ENCODE measurements at regions not wholly inside any gene's neighbourhood (a gene's known extent, or its start where the extent isn't known, plus 50 kb on each side); places are given as distances from the start of the nearest gene placed in this dataset.
"Not testable (repeated sequence)": the region's sequence is repeated elsewhere in the genome, so short reads cannot be mapped to it uniquely, and the experiment has no call there.

- H3K4me3 Mint-ChIP-seq = no peak overlapping the region
- H3K9me3 Mint-ChIP-seq = peaks cover 3% of the 10 kb centered on the region
- no peaks in the 10 kb centered on the region for H3K36me3 Mint-ChIP-seq (ENCODE audit: low read depth)
- no peaks in the 10 kb centered on the region for H3K27me3 Mint-ChIP-seq
- H3K4me1 Mint-ChIP-seq (ENCODE audit: low read depth) = no peaks in the 10 kb centered on the region
- no peak overlapping the region for H3K27ac Mint-ChIP-seq
- DNase-seq = no peak
Measured at GRCh38 chr18:42513441-42513840, 558.4 kb downstream of the PIK3C3 start.

DNA sequence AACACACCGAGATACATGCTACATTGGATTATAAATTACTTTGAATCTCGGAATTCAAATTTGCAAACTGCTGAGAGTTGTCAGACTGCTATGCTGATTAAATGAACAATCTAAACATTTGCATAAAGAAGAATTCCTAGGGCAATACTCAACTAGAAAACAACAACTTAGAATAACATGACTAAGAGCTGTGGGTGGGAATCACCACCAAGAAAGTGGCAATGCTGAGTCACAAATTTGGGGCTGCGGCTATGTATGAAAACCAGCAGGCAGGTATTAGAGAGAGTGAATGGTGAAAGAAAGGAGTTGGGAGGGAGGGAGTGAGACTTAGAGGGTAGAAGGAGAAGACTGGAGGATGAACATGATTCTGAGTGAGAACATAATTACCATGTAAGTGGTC, 559.5 kb downstream of the PIK3C3 start:
- Mint-ChIP-seq H3K27ac (no peak overlapping the region), H3K4me1 (ENCODE audit: low read depth) (no peaks in the 10 kb centered on the region), H3K27me3 (no peaks in the 10 kb centered on the region), H3K9me3 (peaks cover 3% of the 10 kb centered on the region), H3K4me3 (no peak overlapping the region), H3K36me3 (ENCODE audit: low read depth) (no peaks in the 10 kb centered on the region)
- no peak for DNase-seq

- no peaks in the 10 kb centered on the region for H3K36me3 Mint-ChIP-seq (ENCODE audit: low read depth)
- H3K9me3 Mint-ChIP-seq = peaks cover 5% of the 10 kb centered on the region
- no peak overlapping the region for H3K27ac Mint-ChIP-seq
- H3K4me1 Mint-ChIP-seq (ENCODE audit: low read depth) = no peaks in the 10 kb centered on the region
- H3K27me3 Mint-ChIP-seq = no peaks in the 10 kb centered on the region
- H3K4me3 Mint-ChIP-seq = no peak overlapping the region
- DNase-seq = no peak
Measured at GRCh38 chr18:42517896-42518295, 562.9 kb downstream of the PIK3C3 start.

DNA sequence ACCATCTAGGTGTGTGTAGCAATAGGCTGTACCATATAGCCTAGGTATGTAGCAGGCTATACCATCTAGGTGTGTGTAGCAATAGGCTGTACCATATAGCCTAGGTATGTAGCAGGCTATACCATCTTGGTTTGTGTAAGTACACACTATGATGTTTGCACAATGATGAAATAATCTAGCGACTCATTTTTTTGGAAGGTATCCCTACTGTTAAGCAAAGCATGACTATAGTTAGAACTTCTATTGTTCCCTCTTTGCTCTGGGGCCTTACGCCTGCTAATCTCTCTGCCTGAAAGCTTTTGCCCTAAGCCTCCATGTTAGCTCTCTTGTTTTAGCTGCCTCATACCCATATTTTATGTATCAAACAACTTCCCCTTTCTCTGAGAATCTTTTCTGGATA, 563.3 kb downstream of the PIK3C3 start:
- DNase-seq; H3K9me3 Mint-ChIP-seq; H3K4me1 Mint-ChIP-seq (ENCODE audit: low read depth); H3K27me3 Mint-ChIP-seq; H3K27ac Mint-ChIP-seq; H3K4me3 Mint-ChIP-seq; H3K36me3 Mint-ChIP-seq (ENCODE audit: low read depth): not testable (repeated sequence)

- peaks cover 5% of the 10 kb centered on the region for H3K9me3 Mint-ChIP-seq
- no peak for DNase-seq
- H3K4me3 Mint-ChIP-seq = no peak overlapping the region
- H3K36me3 Mint-ChIP-seq (ENCODE audit: low read depth) = no peaks in the 10 kb centered on the region
- H3K27me3 Mint-ChIP-seq = no peaks in the 10 kb centered on the region
- no peak overlapping the region for H3K27ac Mint-ChIP-seq
- no peaks in the 10 kb centered on the region for H3K4me1 Mint-ChIP-seq (ENCODE audit: low read depth)
Measured at GRCh38 chr18:42520138-42520537, 565.1 kb downstream of the PIK3C3 start.

DNA sequence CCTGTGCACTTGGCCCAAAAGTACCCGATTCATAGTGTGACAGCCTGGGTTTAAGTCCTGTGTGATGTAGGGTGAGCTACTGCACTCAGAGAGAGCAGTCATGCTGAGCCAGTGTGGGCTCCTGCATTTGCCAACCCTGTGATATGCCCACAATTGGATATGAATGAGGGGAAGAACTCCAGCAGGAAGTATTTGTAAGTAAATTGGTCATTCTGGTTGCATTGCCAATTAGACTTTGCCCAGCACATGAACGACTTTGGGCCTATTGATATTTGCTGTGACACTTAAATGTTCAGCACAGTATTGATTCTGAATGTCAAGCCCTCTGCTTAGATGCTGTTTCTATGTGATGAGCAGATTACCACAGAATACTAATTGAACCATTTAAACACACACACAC, 570.9 kb downstream of the PIK3C3 start:
- no peaks in the 10 kb centered on the region for H3K27me3 Mint-ChIP-seq
- peaks cover 3% of the 10 kb centered on the region for H3K9me3 Mint-ChIP-seq

DNA sequence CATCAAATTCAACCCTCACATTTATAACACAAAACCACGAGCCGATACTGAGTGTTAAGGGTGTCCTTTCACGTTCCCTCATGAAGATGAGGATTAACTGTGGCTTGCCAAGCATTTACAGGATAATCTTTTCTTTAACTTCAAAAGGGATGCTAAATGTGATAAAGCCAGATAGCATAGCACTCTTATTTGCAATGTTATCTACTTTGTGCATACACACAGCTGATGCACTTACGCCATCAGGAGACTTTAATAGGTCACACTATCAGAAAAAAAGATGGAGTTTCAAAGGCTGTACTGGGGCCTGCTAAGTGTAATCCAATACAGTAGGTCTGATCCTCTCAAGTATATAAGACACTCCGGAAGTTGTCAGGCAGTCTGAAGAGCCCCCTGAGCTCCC, 572.7 kb downstream of the PIK3C3 start:
- Mint-ChIP-seq H3K27me3 (no peaks in the 10 kb centered on the region), H3K36me3 (ENCODE audit: low read depth) (no peaks in the 10 kb centered on the region), H3K9me3 (no peaks in the 10 kb centered on the region), H3K4me3 (no peak overlapping the region), H3K27ac (no peak overlapping the region), H3K4me1 (ENCODE audit: low read depth) (no peaks in the 10 kb centered on the region)
- DNase-seq = no peak

More for the DNA sequence above, 570.9 kb downstream of the PIK3C3 start:
- DNase-seq = no peak
- H3K27ac Mint-ChIP-seq = no peak overlapping the region
- no peak overlapping the region for H3K4me3 Mint-ChIP-seq
- H3K4me1 Mint-ChIP-seq (ENCODE audit: low read depth) = no peaks in the 10 kb centered on the region
- H3K36me3 Mint-ChIP-seq (ENCODE audit: low read depth) = no peaks in the 10 kb centered on the region

DNA sequence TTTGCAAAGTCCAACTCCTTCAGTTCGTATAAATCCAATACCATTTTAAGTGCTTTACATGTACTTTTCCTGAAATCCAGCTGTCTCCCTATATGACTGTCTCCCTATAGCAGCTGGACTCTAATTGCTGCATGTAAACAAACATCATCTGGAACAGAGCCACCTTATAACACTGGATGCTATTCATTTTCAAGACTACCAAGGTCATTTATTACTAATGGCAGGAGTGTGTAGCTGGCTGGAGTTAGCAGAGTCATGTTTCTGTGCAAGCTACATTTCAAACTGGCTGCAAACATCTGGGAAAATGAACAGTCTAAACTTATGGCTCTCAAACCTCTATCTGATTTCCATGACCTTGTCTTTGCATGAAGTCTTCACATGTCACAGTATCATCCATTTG, 575.2 kb downstream of the PIK3C3 start:
- no peaks in the 10 kb centered on the region for H3K36me3 Mint-ChIP-seq (ENCODE audit: low read depth)
- H3K4me1 Mint-ChIP-seq (ENCODE audit: low read depth) = no peaks in the 10 kb centered on the region
- no peaks in the 10 kb centered on the region for H3K27me3 Mint-ChIP-seq
- no peak overlapping the region for H3K4me3 Mint-ChIP-seq
- no peak for DNase-seq
- H3K27ac Mint-ChIP-seq = no peak overlapping the region
- H3K9me3 Mint-ChIP-seq = no peaks in the 10 kb centered on the region

DNA sequence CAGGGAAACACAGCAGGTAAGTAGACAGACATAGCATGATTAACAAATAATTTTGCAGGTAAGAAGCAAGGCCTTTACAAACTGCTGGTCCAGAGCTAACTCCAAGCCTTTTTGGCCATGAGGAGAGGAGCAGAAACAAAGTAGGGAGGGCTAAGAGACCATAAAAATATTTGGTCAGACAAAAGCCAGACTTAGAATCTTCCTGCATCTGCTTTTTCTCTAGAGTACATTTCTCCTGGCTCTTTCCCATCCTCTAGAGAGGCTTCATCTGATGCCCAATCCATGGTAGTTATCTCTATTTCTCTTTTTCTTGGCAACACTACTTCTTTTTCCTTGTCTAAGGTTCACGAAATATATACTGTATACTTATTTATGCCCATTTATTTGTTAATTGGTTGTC, 577.1 kb downstream of the PIK3C3 start:
- Mint-ChIP-seq H3K9me3 (peaks cover 3% of the 10 kb centered on the region), H3K27ac (no peak overlapping the region), H3K4me3 (no peak overlapping the region), H3K4me1 (ENCODE audit: low read depth) (no peaks in the 10 kb centered on the region), H3K27me3 (no peaks in the 10 kb centered on the region), H3K36me3 (ENCODE audit: low read depth) (no peaks in the 10 kb centered on the region)
- DNase-seq = no peak

DNA sequence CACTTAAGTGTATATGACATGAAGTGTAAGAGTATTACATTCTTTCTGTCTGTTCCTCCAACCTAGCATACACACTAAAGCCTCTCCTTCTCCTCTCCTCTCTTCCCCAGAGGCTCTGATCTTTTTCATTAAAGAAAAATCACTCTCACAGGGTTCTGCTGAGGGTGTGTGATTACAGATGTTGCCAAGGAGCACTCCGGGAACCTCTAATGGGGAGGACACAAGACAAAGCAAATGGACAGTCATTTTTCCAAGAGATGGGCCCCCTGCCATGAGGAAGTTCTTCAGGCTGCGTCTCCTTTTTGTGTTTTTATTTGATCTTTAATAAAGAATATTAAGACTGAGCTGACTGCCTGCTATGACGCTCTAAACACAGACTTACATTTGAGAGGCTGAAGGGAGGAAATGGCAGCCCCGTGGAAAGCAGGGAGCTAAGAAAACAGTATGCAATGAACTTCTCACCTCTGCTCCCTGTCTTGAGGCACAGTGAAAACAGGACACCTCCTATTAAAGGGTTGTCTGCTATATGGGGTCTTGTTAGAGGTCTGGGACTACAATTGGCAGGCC, 578.1 kb downstream of the PIK3C3 start:
- Mint-ChIP-seq H3K36me3 (ENCODE audit: low read depth) (no peaks in the 10 kb centered on the region), H3K27ac (no peak overlapping the region), H3K4me3 (no peak overlapping the region), H3K4me1 (ENCODE audit: low read depth) (no peaks in the 10 kb centered on the region), H3K27me3 (no peaks in the 10 kb centered on the region), H3K9me3 (peaks cover 3% of the 10 kb centered on the region)
- DNase-seq = no peak

DNA sequence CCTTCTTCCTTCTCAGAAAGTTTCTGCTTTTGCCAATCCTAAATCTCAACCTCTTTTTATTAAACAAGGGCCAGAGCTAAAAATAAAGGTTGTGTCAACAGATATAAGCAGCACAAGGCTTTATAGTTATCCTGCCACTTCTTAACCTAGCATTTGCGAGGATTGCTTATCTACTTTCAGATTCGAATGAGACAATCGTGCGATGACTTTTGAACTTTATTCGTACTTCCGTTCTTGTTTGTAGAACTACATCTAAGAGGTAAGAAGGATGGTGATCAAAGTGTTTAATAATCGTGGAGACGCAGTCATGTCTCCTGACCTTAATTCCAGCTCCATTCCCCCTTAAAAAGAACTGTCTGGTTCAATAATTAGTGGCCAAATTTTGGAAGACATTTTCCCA, 578.6 kb downstream of the PIK3C3 start:
- no peaks in the 10 kb centered on the region for H3K36me3 Mint-ChIP-seq (ENCODE audit: low read depth)
- peaks cover 3% of the 10 kb centered on the region for H3K9me3 Mint-ChIP-seq
- no peak overlapping the region for H3K27ac Mint-ChIP-seq
- DNase-seq = no peak
- H3K27me3 Mint-ChIP-seq = no peaks in the 10 kb centered on the region
- H3K4me3 Mint-ChIP-seq = no peak overlapping the region
- no peaks in the 10 kb centered on the region for H3K4me1 Mint-ChIP-seq (ENCODE audit: low read depth)

- Mint-ChIP-seq H3K4me3 (no peak overlapping the region), H3K27me3 (no peaks in the 10 kb centered on the region), H3K9me3 (peaks cover 3% of the 10 kb centered on the region), H3K4me1 (ENCODE audit: low read depth) (no peaks in the 10 kb centered on the region), H3K36me3 (ENCODE audit: low read depth) (no peaks in the 10 kb centered on the region), H3K27ac (no peak overlapping the region)
- no peak for DNase-seq
Measured at GRCh38 chr18:42534313-42534712, 579.3 kb downstream of the PIK3C3 start.

DNA sequence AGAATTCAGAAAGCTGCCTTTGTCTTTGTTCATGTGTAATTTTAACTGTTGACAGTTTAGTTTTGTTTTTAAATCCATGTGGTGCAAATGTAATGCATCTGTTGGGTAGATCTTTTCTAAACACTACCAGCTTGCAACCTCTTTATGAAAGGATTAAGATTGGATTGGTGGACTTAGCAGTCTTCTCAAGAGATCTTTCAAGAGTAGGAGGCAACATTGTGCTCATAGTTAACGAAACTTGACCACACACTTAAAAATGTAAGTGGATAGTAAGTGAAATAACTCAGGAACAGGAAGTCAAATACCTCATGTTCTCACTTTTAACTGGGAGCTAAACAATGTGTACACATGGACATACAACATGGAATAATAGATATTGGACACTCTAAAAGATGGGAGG, 579.0 kb downstream of the RIT2 start:
- H3K4me1 Mint-ChIP-seq (ENCODE audit: low read depth) = no peaks in the 10 kb centered on the region
- H3K9me3 Mint-ChIP-seq = peaks cover 3% of the 10 kb centered on the region
- H3K36me3 Mint-ChIP-seq (ENCODE audit: low read depth) = no peaks in the 10 kb centered on the region
- H3K27ac Mint-ChIP-seq = no peak overlapping the region
- H3K4me3 Mint-ChIP-seq = no peak overlapping the region
- H3K27me3 Mint-ChIP-seq = no peaks in the 10 kb centered on the region
- DNase-seq = no peak

DNA sequence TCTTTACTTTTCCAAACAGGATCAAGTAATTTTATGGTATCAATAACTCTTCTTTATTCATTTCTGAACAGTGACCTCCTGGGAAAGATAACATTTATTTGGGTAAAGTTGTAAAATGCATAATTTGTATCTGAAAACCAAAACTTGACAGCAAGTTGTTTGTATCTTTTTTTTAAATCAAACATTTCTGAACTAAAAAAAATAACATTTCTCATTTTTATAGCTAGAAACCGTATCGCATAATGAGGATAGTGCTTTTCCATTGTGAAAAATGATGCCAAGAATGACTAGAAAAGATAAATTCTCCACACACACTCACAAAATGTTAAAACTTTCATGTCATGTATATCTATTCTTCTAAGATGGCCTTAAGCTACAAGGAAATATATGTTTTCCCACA, 578.2 kb downstream of the RIT2 start:
- DNase-seq = no peak

DNA sequence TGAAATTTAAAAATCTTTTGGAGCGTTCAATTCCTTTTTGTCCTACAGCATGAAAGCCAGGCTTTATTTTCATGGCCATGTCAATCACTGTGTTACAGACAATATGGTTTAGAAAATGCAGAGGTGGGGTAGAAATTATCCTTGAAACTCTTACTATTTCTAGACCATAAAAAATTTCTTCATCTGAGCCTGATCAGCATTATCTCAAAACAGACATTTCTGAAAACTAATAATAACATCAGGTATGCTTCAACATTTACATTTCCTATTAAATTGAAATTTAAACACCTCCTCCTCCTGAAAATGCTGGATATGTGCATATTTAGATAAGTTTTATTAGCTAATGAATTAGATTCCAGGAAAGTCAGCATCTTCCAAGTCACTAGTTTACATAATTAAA, 570.6 kb downstream of the RIT2 start:
- Mint-ChIP-seq H3K27ac (no peak overlapping the region), H3K9me3 (peaks cover 5% of the 10 kb centered on the region), H3K27me3 (no peaks in the 10 kb centered on the region), H3K4me3 (no peak overlapping the region), H3K36me3 (ENCODE audit: low read depth) (no peaks in the 10 kb centered on the region), H3K4me1 (ENCODE audit: low read depth) (no peaks in the 10 kb centered on the region)
- no peak for DNase-seq

More for the DNA sequence above, 578.2 kb downstream of the RIT2 start:
- Mint-ChIP-seq H3K27me3 (no peaks in the 10 kb centered on the region), H3K36me3 (ENCODE audit: low read depth) (no peaks in the 10 kb centered on the region), H3K9me3 (peaks cover 3% of the 10 kb centered on the region), H3K4me3 (no peak overlapping the region), H3K27ac (no peak overlapping the region), H3K4me1 (ENCODE audit: low read depth) (no peaks in the 10 kb centered on the region)

- DNase-seq = no peak
- no peak overlapping the region for H3K27ac Mint-ChIP-seq
- no peaks in the 10 kb centered on the region for H3K27me3 Mint-ChIP-seq
- H3K9me3 Mint-ChIP-seq = peaks cover 5% of the 10 kb centered on the region
- H3K4me3 Mint-ChIP-seq = no peak overlapping the region
- H3K4me1 Mint-ChIP-seq (ENCODE audit: low read depth) = no peaks in the 10 kb centered on the region
- no peaks in the 10 kb centered on the region for H3K36me3 Mint-ChIP-seq (ENCODE audit: low read depth)
Measured at GRCh38 chr18:42545825-42546224, 569.7 kb downstream of the RIT2 start.

Data from activated T-cell treated with anti-CD3 and anti-CD28 coated beads, Interleukin-2, amount 50 U/mL, for 24 hours (primary cell).